Endothelial cell of umbilical vein (primary cell): ENCODE measurements at regions not wholly inside any gene's neighbourhood (a gene's known extent, or its start where the extent isn't known, plus 50 kb on each side); places are given as distances from the start of the nearest gene placed in this dataset.

Experiments
- BruUV-seq: library from RNA; stranded (reverse); fragments of 400-500 nt; replicated peaks from 2 replicates; lab custom pipeline; 2021; lab: Mats Ljungman, UMichigan
- CTCF ChIA-PET: fragments of 300-600, 350-600 bp; sonication (Branson Sonifier 250); formaldehyde crosslinking; loops from one replicate; lab custom pipeline; 2021; ENCODE audit warnings: antibody characterized with exemption, inconsistent platforms; lab: Charles Lee
- POLR2A ChIA-PET: fragments of 300-600, 350-600 bp; sonication (Branson Sonifier 250); formaldehyde crosslinking; loops from one replicate; lab custom pipeline; 2021; ENCODE audit warnings: antibody characterized with exemption, inconsistent platforms; lab: Charles Lee
- DNase-seq: peaks from one replicate; pipeline ENCODE4 v3.0.0-alpha.2; 2011; ENCODE audit warnings: low read depth, low spot score
- FAIRE-seq: peaks from 2 replicates; lab custom pipeline; 2011; peaks lifted over from hg19 to GRCh38; lab: Jason Lieb, UNC
- H2AFZ ChIP-seq: 2 replicates; pipeline ENCODE4 v1.6.0; 2012; ENCODE audit warnings: low read depth, low read length, control low read depth, inconsistent platforms
- H3K27ac ChIP-seq: 2 replicates; pipeline ENCODE4 v1.5.1; 2011; ENCODE audit warnings: low read depth, mild to moderate bottlenecking, control low read depth, low read length, moderate library complexity; ENCODE audit not compliant: insufficient read depth
- H3K27me3 ChIP-seq, 2 experiments: 2 replicates each; pipeline versions ENCODE4 v1.6.0 to v1.6.1; 2011; ENCODE audit warnings: low read length in 2 of 2, mixed read lengths in 1 of 2; ENCODE audit not compliant: control insufficient read depth in 2 of 2, insufficient read depth in 2 of 2
- H3K36me3 ChIP-seq, 2 experiments: 2 replicates in 1 of 2; 3 replicates in 1 of 2; pipeline ENCODE4 v1.5.1; 2011; ENCODE audit warnings: low read length in 2 of 2, mild to moderate bottlenecking in 1 of 2, moderate library complexity in 1 of 2; ENCODE audit not compliant: control insufficient read depth in 2 of 2, insufficient read depth in 2 of 2; ENCODE audit errors: extremely low read depth in 1 of 2
- H3K4me1 ChIP-seq: 3 replicates; pipeline ENCODE4 v1.5.1; 2011; ENCODE audit warnings: mild to moderate bottlenecking, low read length; ENCODE audit not compliant: control insufficient read depth, insufficient read depth; ENCODE audit errors: extremely low read depth
- H3K4me2 ChIP-seq: 2 replicates; pipeline ENCODE4 v1.6.1; 2011; ENCODE audit warnings: low read length, control low read depth, mixed read lengths; ENCODE audit not compliant: insufficient read depth
- H3K4me3 ChIP-seq, 3 experiments: fragments of 200-600 bp in 1 of 3; sonication (generic), shearing (Covaris generic) in 1 of 3; replicated peaks in 1 of 3; 2 replicates each; pipeline ENCODE4 v1.5.1; 2011 to 2016; ENCODE audit warnings: control low read depth in 3 of 3, low read length in 3 of 3, mild to moderate bottlenecking in 2 of 3, inconsistent platforms in 1 of 3, low read depth in 1 of 3, moderate library complexity in 1 of 3; ENCODE audit not compliant: insufficient read depth in 1 of 3
- H3K79me2 ChIP-seq: 2 replicates; pipeline ENCODE4 v1.6.0; 2012; ENCODE audit warnings: low read length, inconsistent platforms; ENCODE audit not compliant: control insufficient read depth, insufficient read depth
- H3K9ac ChIP-seq: replicated peaks from 2 replicates; pipeline ENCODE3; 2011; ENCODE audit warnings: low read length, control low read depth; ENCODE audit not compliant: insufficient read depth; ENCODE audit errors: extremely low read depth
- H3K9me1 ChIP-seq: replicated peaks from 3 replicates; pipeline ENCODE4 v1.6.0; 2011; ENCODE audit warnings: mild to moderate bottlenecking, low read length; ENCODE audit not compliant: control insufficient read depth, insufficient read depth; ENCODE audit errors: extremely low read depth
- H3K9me3 ChIP-seq: replicated peaks from 2 replicates; pipeline ENCODE4 v1.5.1; 2012; ENCODE audit warnings: low read length, inconsistent platforms; ENCODE audit not compliant: control insufficient read depth, insufficient read depth
- H4K20me1 ChIP-seq: replicated peaks from 2 replicates; pipeline ENCODE3; 2011; ENCODE audit warnings: mild to moderate bottlenecking, low read length; ENCODE audit not compliant: control insufficient read depth, insufficient read depth; ENCODE audit errors: extremely low read depth
- EZH2 ChIP-seq: IDR thresholded peaks from 2 replicates; pipeline ENCODE4 v1.6.1; 2012; ENCODE audit warnings: borderline replicate concordance, low read depth, mild to moderate bottlenecking, moderate library complexity, low read length, inconsistent platforms; ENCODE audit not compliant: severe bottlenecking
- FOS ChIP-seq: IDR thresholded peaks from 2 replicates; pipeline ENCODE4 v1.6.1; 2011; ENCODE audit warnings: mild to moderate bottlenecking, low read length, moderate library complexity, borderline replicate concordance; ENCODE audit not compliant: insufficient read depth
- GATA2 ChIP-seq: IDR thresholded peaks from 2 replicates; pipeline ENCODE4 v1.7.0; 2011; ENCODE audit warnings: low read depth, mild to moderate bottlenecking, moderate library complexity, mixed read lengths, low read length; ENCODE audit not compliant: insufficient read length, insufficient read depth
- JUN ChIP-seq: IDR thresholded peaks from 2 replicates; pipeline ENCODE4 v1.6.1; 2011; ENCODE audit warnings: borderline replicate concordance, low read depth; ENCODE audit not compliant: insufficient read length, insufficient read depth
- POLR2A ChIP-seq: IDR thresholded peaks from 2 replicates; pipeline ENCODE4 v1.6.1; 2012; ENCODE audit warnings: low read depth, mild to moderate bottlenecking, control low read depth, low read length
- POLR2AphosphoS5 ChIP-seq: IDR thresholded peaks from 2 replicates; pipeline ENCODE4 v1.6.1; 2012; ENCODE audit warnings: low read depth, mild to moderate bottlenecking, control low read depth, low read length, moderate library complexity; ENCODE audit not compliant: insufficient read depth
- dilution Hi-C: fragments of 300-500 bp; cut with MboI; formaldehyde crosslinking; loops from one replicate; pipeline ENCODE4 v1.15.0; 2019; ENCODE audit warnings: low sequenced_read_pairs; ENCODE audit not compliant: extremely low pct_ligation_motif_present
- intact Hi-C: fragments of 100-400 bp; cut with micrococcal nuclease; formaldehyde crosslinking; loops from one replicate; pipeline ENCODE4 v1.10.0; 2022
- TF ChIP-seq, protein P1 (sequence below), 2 donors: IDR thresholded peaks; 1 replicate in 1 of 2; 2 replicates in 1 of 2; pipeline ENCODE4 v1.5.1; 2011; ENCODE audit warnings: low read length in 2 of 2, mild to moderate bottlenecking in 2 of 2, moderate library complexity in 2 of 2, control low read depth in 1 of 2, inconsistent platforms in 1 of 2, low read depth in 1 of 2; ENCODE audit not compliant: insufficient read depth in 1 of 2; ENCODE audit errors: extremely low read depth in 1 of 2
- TF ChIP-seq, protein P2 (sequence below): IDR thresholded peaks from 2 replicates; pipeline ENCODE4 v1.6.1; 2011; ENCODE audit not compliant: insufficient read depth, insufficient read length

DNA sequence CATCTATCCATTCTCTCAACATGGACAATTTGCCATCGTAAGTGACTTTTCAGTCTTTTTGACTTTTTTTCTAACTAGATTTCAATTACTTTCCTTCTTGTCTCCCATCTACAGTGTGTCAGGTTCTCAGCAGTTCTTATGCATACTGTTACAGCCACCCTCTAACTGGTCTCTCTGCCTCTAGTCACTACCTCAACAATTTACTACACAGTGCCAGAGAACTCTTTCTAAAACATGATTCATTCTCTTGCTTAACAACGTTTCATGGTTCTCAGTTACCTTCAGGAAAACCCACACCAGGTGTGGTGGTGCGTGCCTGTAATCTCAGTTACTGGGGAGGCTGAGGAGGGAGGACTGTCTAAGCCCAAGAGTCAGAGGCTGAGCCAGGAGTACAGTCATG, 95.4 kb downstream of the DIPK2A start:
- ChIA-PET POLR2A (no interaction called here), CTCF (no interaction called here)
- BruUV-seq, result no TSS peak
- Histone ChIP-seq H2AFZ (no peak overlapping the region), H3K9me1 (no peaks in the 10 kb centered on the region), H3K27ac (no peak overlapping the region), H3K79me2 (no peaks in the 10 kb centered on the region), H3K27me3 (no peaks in the 10 kb centered on the region), H3K4me3 (no peak overlapping the region), H4K20me1 (no peaks in the 10 kb centered on the region), H3K9ac (no peak overlapping the region), H3K4me2 (no peak overlapping the region), H3K36me3 (no peaks in the 10 kb centered on the region), H3K9me3 (no peaks in the 10 kb centered on the region), H3K4me1 (no peaks in the 10 kb centered on the region)
- intact Hi-C loops, result no loop called here
- dilution Hi-C loops, result no loop called here
- FAIRE-seq (no peak), DNase-seq (no peak)
- TF ChIP-seq POLR2A, result no peak
- no peak for TF ChIP-seq POLR2AphosphoS5
- no peak for TF ChIP-seq GATA2
- TF ChIP-seq FOS, result no peak
- TF ChIP-seq, protein P1, sequence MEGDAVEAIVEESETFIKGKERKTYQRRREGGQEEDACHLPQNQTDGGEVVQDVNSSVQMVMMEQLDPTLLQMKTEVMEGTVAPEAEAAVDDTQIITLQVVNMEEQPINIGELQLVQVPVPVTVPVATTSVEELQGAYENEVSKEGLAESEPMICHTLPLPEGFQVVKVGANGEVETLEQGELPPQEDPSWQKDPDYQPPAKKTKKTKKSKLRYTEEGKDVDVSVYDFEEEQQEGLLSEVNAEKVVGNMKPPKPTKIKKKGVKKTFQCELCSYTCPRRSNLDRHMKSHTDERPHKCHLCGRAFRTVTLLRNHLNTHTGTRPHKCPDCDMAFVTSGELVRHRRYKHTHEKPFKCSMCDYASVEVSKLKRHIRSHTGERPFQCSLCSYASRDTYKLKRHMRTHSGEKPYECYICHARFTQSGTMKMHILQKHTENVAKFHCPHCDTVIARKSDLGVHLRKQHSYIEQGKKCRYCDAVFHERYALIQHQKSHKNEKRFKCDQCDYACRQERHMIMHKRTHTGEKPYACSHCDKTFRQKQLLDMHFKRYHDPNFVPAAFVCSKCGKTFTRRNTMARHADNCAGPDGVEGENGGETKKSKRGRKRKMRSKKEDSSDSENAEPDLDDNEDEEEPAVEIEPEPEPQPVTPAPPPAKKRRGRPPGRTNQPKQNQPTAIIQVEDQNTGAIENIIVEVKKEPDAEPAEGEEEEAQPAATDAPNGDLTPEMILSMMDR (IDR thresholded peaks at IDR 0.05; ENCODE audit: extremely low read depth in 1 of 2, insufficient read depth in 1 of 2, low read depth in 1 of 2, low read length in 2 of 2), result no peak
- TF ChIP-seq EZH2, result no peak
- TF ChIP-seq JUN, result no peak
- TF ChIP-seq, protein P2, sequence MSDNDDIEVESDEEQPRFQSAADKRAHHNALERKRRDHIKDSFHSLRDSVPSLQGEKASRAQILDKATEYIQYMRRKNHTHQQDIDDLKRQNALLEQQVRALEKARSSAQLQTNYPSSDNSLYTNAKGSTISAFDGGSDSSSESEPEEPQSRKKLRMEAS, result no peak
